HEK293 (cell line): ENCODE measurements at regions not wholly inside any gene's neighbourhood (a gene's known extent, or its start where the extent isn't known, plus 50 kb on each side); places are given as distances from the start of the nearest gene placed in this dataset.

ENCODE experiments used
- CTCF ChIA-PET: fragments of 350-600 bp; formaldehyde crosslinking; extraction: SDS; loops from one replicate; lab custom pipeline; 2021; ENCODE audit warnings: antibody characterized with exemption; lab: Yijun Ruan, JAX
- POLR2A ChIA-PET: fragments of 300-600 bp; formaldehyde crosslinking; extraction: SDS; loops from one replicate; lab custom pipeline; 2020; ENCODE audit warnings: antibody characterized with exemption, inconsistent platforms; lab: Yijun Ruan, JAX
- H3K27ac ChIP-seq: fragments of 200-500 bp; sonication (Bioruptor generic); 2 replicates; pipeline ENCODE4 v1.5.1; 2014; ENCODE audit warnings: low read depth, low read length, control low read depth, inconsistent platforms; ENCODE audit errors: extremely low read depth
- H3K36me3 ChIP-seq, 2 experiments: fragments of 200-500 bp in 1 of 2; sonication (Bioruptor generic) in 1 of 2; 1 replicate in 1 of 2; 2 replicates in 1 of 2; pipeline ENCODE4 v1.5.1; 2014 to 2017; ENCODE audit warnings: inconsistent platforms in 2 of 2, low read length in 2 of 2; ENCODE audit not compliant: control insufficient read depth in 2 of 2, insufficient read depth in 1 of 2
- H3K4me1 ChIP-seq: fragments of 200-500 bp; sonication (Bioruptor generic); 2 replicates; pipeline ENCODE4 v1.5.1; 2014; ENCODE audit warnings: mild to moderate bottlenecking, low read length, inconsistent platforms; ENCODE audit not compliant: control insufficient read depth, insufficient read depth
- H3K4me3 ChIP-seq: 2 replicates; pipeline ENCODE4 v1.5.1; 2011; ENCODE audit warnings: low read depth, mild to moderate bottlenecking, control low read depth, low read length, moderate library complexity
- H3K9me3 ChIP-seq: fragments of 200-500 bp; sonication (Bioruptor generic); 2 replicates; pipeline ENCODE4 v1.5.1; 2014; ENCODE audit warnings: low read depth, low read length, inconsistent platforms; ENCODE audit not compliant: control insufficient read depth, insufficient read depth
- GLI2 ChIP-seq: fragments of 450-650 bp; formaldehyde crosslinking; IDR thresholded peaks from 2 replicates; pipeline ENCODE4; 2017; ENCODE audit warnings: missing biosample characterization, missing genetic modification characterization, low read depth, borderline replicate concordance
- HOXC10 ChIP-seq: sonication (generic); formaldehyde crosslinking; IDR thresholded peaks from 2 replicates; pipeline ENCODE4 v1.8.1; 2023; ENCODE audit warnings: mild to moderate bottlenecking, missing genetic modification reagents
- KLF1 ChIP-seq: fragments of 450-650 bp; formaldehyde crosslinking; IDR thresholded peaks from 2 replicates; pipeline ENCODE4 v1.5.1; 2016; ENCODE audit warnings: missing biosample characterization, missing genetic modification characterization
- MEIS1 ChIP-seq: sonication (generic); formaldehyde crosslinking; IDR thresholded peaks from 2 replicates; pipeline ENCODE4 v1.8.1; 2022; ENCODE audit warnings: missing genetic modification reagents, mild to moderate bottlenecking, borderline replicate concordance
- SETDB1 ChIP-seq: IDR thresholded peaks from one replicate; pipeline ENCODE4 v1.6.1; 2017; ENCODE audit warnings: mild to moderate bottlenecking, low read length, moderate library complexity, mixed read lengths; ENCODE audit not compliant: insufficient read length
- WT1 ChIP-seq: fragments of 450-650 bp; formaldehyde crosslinking; IDR thresholded peaks from 2 replicates; pipeline ENCODE4 v1.5.1; 2016; ENCODE audit warnings: missing biosample characterization, missing genetic modification characterization
- ZFP37 ChIP-seq: fragments of 450-650 bp; formaldehyde crosslinking; IDR thresholded peaks from 2 replicates; pipeline ENCODE4 v1.5.1; 2016; ENCODE audit warnings: missing biosample characterization, missing genetic modification characterization
- ZNF114 ChIP-seq: fragments of 450-650 bp; formaldehyde crosslinking; IDR thresholded peaks from 2 replicates; pipeline ENCODE4 v1.5.0; 2017; ENCODE audit warnings: missing biosample characterization, missing genetic modification characterization
- ZNF146 ChIP-seq: fragments of 450-650 bp; formaldehyde crosslinking; IDR thresholded peaks from 2 replicates; pipeline ENCODE4 v1.5.1; 2016; ENCODE audit warnings: missing biosample characterization, missing genetic modification characterization
- ZNF16 ChIP-seq: fragments of 450-650 bp; formaldehyde crosslinking; IDR thresholded peaks from 2 replicates; pipeline ENCODE4 v1.5.1; 2016; ENCODE audit warnings: low read depth, missing biosample characterization, missing genetic modification characterization
- ZNF214 ChIP-seq: fragments of 450-650 bp; formaldehyde crosslinking; IDR thresholded peaks from 2 replicates; pipeline ENCODE4 v1.5.1; 2017; ENCODE audit warnings: missing biosample characterization, mild to moderate bottlenecking, missing genetic modification characterization, borderline replicate concordance
- ZNF221 ChIP-seq: fragments of 450-650 bp; formaldehyde crosslinking; IDR thresholded peaks from 2 replicates; pipeline ENCODE4 v1.5.1; 2017; ENCODE audit warnings: missing biosample characterization, missing genetic modification characterization, borderline replicate concordance
- ZNF274 ChIP-seq, 2 experiments: fragments of 200-500 bp in 1 of 2; fragments of 450-650 bp in 1 of 2; sonication (Bioruptor generic) in 1 of 2; formaldehyde crosslinking in 1 of 2; IDR thresholded peaks; 2 replicates each; pipeline versions ENCODE4 v1.5.1 to v1.6.1; 2014 to 2016; ENCODE audit warnings: borderline replicate concordance in 1 of 2, inconsistent platforms in 1 of 2, low read length in 1 of 2, missing biosample characterization in 1 of 2, missing genetic modification characterization in 1 of 2
- ZNF366 ChIP-seq: fragments of 450-650 bp; formaldehyde crosslinking; conservative IDR thresholded peaks from 2 replicates; pipeline ENCODE4 v1.5.1; 2016; ENCODE audit warnings: missing biosample characterization, missing genetic modification characterization
- ZNF391 ChIP-seq: fragments of 450-650 bp; formaldehyde crosslinking; IDR thresholded peaks from 2 replicates; pipeline ENCODE4 v1.5.1; 2016; ENCODE audit warnings: low read depth, missing biosample characterization, missing genetic modification characterization, borderline replicate concordance
- ZNF433 ChIP-seq: fragments of 450-650 bp; formaldehyde crosslinking; IDR thresholded peaks from 2 replicates; pipeline ENCODE4 v1.5.1; 2016; ENCODE audit warnings: missing biosample characterization, missing genetic modification characterization, low read depth
- ZNF544 ChIP-seq: fragments of 450-650 bp; formaldehyde crosslinking; IDR thresholded peaks from 2 replicates; pipeline ENCODE4 v1.5.0; 2017; ENCODE audit warnings: missing biosample characterization, missing genetic modification characterization
- ZNF560 ChIP-seq: fragments of 450-650 bp; formaldehyde crosslinking; IDR thresholded peaks from 2 replicates; pipeline ENCODE4 v1.5.1; 2017; ENCODE audit warnings: missing biosample characterization, missing genetic modification characterization, borderline replicate concordance
- ZNF623 ChIP-seq: fragments of 450-650 bp; formaldehyde crosslinking; IDR thresholded peaks from 2 replicates; pipeline ENCODE4 v1.5.1; 2016; ENCODE audit warnings: missing biosample characterization, missing genetic modification characterization
- ZNF776 ChIP-seq: fragments of 450-650 bp; formaldehyde crosslinking; IDR thresholded peaks from 2 replicates; pipeline ENCODE4 v1.5.0; 2017; ENCODE audit warnings: missing biosample characterization, missing genetic modification characterization, borderline replicate concordance
- ZNF830 ChIP-seq: fragments of 450-650 bp; IDR thresholded peaks from 2 replicates; pipeline ENCODE4 v1.5.0; 2018; ENCODE audit warnings: missing biosample characterization, missing genetic modification characterization, low read depth, mild to moderate bottlenecking, moderate library complexity
- ZSCAN23 ChIP-seq: fragments of 450-650 bp; formaldehyde crosslinking; IDR thresholded peaks from 2 replicates; pipeline ENCODE4 v1.5.1; 2016; ENCODE audit warnings: missing biosample characterization, missing genetic modification characterization
- TF ChIP-seq, protein P1 (sequence below): fragments of 450-650 bp; formaldehyde crosslinking; IDR thresholded peaks from 2 replicates; pipeline ENCODE4 v1.5.1; 2016; ENCODE audit warnings: missing biosample characterization, missing genetic modification characterization
- TF ChIP-seq, protein P2 (sequence below): fragments of 450-650 bp; formaldehyde crosslinking; IDR thresholded peaks from 2 replicates; pipeline ENCODE4 v1.5.1; 2016; ENCODE audit warnings: missing biosample characterization, missing genetic modification characterization

- TF ChIP-seq ZNF221 (tag by site-specific recombination) (no peak), GLI2 (tag by site-specific recombination) (no peak)
Observed at GRCh38 chr2:60376252-60376651, 177.2 kb downstream of the BCL11A start (continued).

GRCh38 chr2:60371681-60372080 is 181.8 kb downstream of the BCL11A start:
- Histone ChIP-seq H3K9me3 (no peaks in the 10 kb centered on the region), H3K4me1 (no peaks in the 10 kb centered on the region), H3K27ac (no peak overlapping the region)
- TF ChIP-seq ZNF544 (tag by site-specific recombination) (no peak), ZNF391 (tag by site-specific recombination) (no peak), ZNF214 (tag by site-specific recombination) (no peak), KLF1 (tag by site-specific recombination) (no peak), ZNF623 (tag by site-specific recombination) (no peak), ZNF776 (tag by site-specific recombination) (no peak), WT1 (tag by site-specific recombination) (no peak), ZNF114 (tag by site-specific recombination) (no peak), MEIS1 (CRISPR knock-in tag) (no peak), SETDB1 (no peak), ZFP37 (tag by site-specific recombination) (no peak), ZNF366 (tag by site-specific recombination) (no peak)
- TF ChIP-seq, protein P1, sequence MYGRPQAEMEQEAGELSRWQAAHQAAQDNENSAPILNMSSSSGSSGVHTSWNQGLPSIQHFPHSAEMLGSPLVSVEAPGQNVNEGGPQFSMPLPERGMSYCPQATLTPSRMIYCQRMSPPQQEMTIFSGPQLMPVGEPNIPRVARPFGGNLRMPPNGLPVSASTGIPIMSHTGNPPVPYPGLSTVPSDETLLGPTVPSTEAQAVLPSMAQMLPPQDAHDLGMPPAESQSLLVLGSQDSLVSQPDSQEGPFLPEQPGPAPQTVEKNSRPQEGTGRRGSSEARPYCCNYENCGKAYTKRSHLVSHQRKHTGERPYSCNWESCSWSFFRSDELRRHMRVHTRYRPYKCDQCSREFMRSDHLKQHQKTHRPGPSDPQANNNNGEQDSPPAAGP (tag by site-specific recombination), result no peak
- TF ChIP-seq, protein P2, sequence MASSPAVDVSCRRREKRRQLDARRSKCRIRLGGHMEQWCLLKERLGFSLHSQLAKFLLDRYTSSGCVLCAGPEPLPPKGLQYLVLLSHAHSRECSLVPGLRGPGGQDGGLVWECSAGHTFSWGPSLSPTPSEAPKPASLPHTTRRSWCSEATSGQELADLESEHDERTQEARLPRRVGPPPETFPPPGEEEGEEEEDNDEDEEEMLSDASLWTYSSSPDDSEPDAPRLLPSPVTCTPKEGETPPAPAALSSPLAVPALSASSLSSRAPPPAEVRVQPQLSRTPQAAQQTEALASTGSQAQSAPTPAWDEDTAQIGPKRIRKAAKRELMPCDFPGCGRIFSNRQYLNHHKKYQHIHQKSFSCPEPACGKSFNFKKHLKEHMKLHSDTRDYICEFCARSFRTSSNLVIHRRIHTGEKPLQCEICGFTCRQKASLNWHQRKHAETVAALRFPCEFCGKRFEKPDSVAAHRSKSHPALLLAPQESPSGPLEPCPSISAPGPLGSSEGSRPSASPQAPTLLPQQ, result no peak
- TF ChIP-seq, all 188 proteins: peak for 0
- Histone ChIP-seq H3K4me3 (no peak overlapping the region), H3K36me3 (no peaks in the 10 kb centered on the region)
- POLR2A ChIA-PET, result no interaction called here
- CTCF ChIA-PET, result interaction anchor here (0.6 kb wide), 2 partner anchors 15 to 57 kb away, joined by 3 read pairs; no protein-coding TSS in a partner anchor

GRCh38 chr2:60371219-60371618 is 182.2 kb downstream of the BCL11A start:
- POLR2A ChIA-PET, result no interaction called here
- no peak overlapping the region for H3K27ac ChIP-seq
- CTCF ChIA-PET, result interaction anchor here (0.6 kb wide), 2 partner anchors 15 to 58 kb away, joined by 3 read pairs; no protein-coding TSS in a partner anchor

More at GRCh38 chr2:60371219-60371618, 182.2 kb downstream of the BCL11A start:
- H3K4me1 ChIP-seq, result no peaks in the 10 kb centered on the region
- no peaks in the 10 kb centered on the region for H3K36me3 ChIP-seq
- H3K9me3 ChIP-seq, result no peaks in the 10 kb centered on the region
- TF ChIP-seq HOXC10 (CRISPR knock-in tag) (no peak), ZNF560 (tag by site-specific recombination) (no peak), ZNF146 (tag by site-specific recombination) (no peak), ZNF830 (tag by site-specific recombination) (no peak), ZSCAN23 (tag by site-specific recombination) (no peak), ZNF16 (no peak), ZNF433 (tag by site-specific recombination) (no peak), ZNF274 (IDR thresholded peaks at IDR 0.05; ENCODE audit: low read length) (no peak), ZNF274 (tag by site-specific recombination; IDR thresholded peaks at IDR 0.05; ENCODE audit: borderline replicate concordance) (no peak), ZFP37 (tag by site-specific recombination) (no peak), ZNF391 (tag by site-specific recombination) (no peak)
- TF ChIP-seq, all 188 proteins: peak for 0
- no peak overlapping the region for H3K4me3 ChIP-seq
